GM10266 (cell line): ENCODE measurements at regions not wholly inside any gene's neighbourhood (a gene's known extent, or its start where the extent isn't known, plus 50 kb on each side); places are given as distances from the start of the nearest gene placed in this dataset.

ENCODE experiments used
- DNase-seq: peaks from one replicate; pipeline ENCODE4 v3.0.0; 2012; ENCODE audit errors: extremely low spot score
- CTCF ChIP-seq: IDR thresholded peaks from 2 replicates; pipeline ENCODE4 v1.5.1; 2012; ENCODE audit warnings: mild to moderate bottlenecking, low read depth; ENCODE audit not compliant: control insufficient read depth, insufficient read depth; ENCODE audit errors: missing control alignments

GRCh38 chr18:41025666-41026065 lies 929.4 kb upstream of the PIK3C3 start:
- no peak for TF ChIP-seq CTCF
- DNase-seq: no peak

GRCh38 chr18:41024792-41025191 lies 930.2 kb upstream of the PIK3C3 start:
- no peak for DNase-seq
- TF ChIP-seq CTCF: no peak

- no peak for TF ChIP-seq CTCF
- no peak for DNase-seq
Measured at GRCh38 chr18:41022484-41022883, 932.5 kb upstream of the PIK3C3 start.

GRCh38 chr18:41021089-41021488 lies 933.9 kb upstream of the PIK3C3 start:
- TF ChIP-seq CTCF: no peak
- no peak for DNase-seq

GRCh38 chr18:41012194-41012593 lies 942.8 kb upstream of the PIK3C3 start:
- DNase-seq: no peak
- TF ChIP-seq CTCF: no peak

GRCh38 chr18:41009926-41010325 lies 945.1 kb upstream of the PIK3C3 start:
- no peak for DNase-seq
- TF ChIP-seq CTCF: no peak

GRCh38 chr18:41004324-41004723 lies 950.7 kb upstream of the PIK3C3 start:
- no peak for DNase-seq
- no peak for TF ChIP-seq CTCF

- no peak for TF ChIP-seq CTCF
- no peak for DNase-seq
Measured at GRCh38 chr18:40995529-40995928, 959.5 kb upstream of the PIK3C3 start.
